BJ (cell line): ENCODE measurements at regions not wholly inside any gene's neighbourhood (a gene's known extent, or its start where the extent isn't known, plus 50 kb on each side); places are given as distances from the start of the nearest gene placed in this dataset.

Source experiments
- CTCF ChIA-PET: fragments of 350-600 bp; formaldehyde crosslinking; extraction: SDS; loops from one replicate; lab custom pipeline; 2021; ENCODE audit warnings: antibody characterized with exemption, inconsistent platforms; lab: Yijun Ruan, JAX
- POLR2A ChIA-PET: fragments of 300-600 bp; sonication (Branson Sonifier 250); formaldehyde crosslinking; extraction: SDS; loops from one replicate; lab custom pipeline; 2021; ENCODE audit warnings: antibody characterized with exemption; lab: Charles Lee
- DNase-seq: peaks from one replicate; pipeline ENCODE4 v3.0.0-alpha.2; 2011; ENCODE audit warnings: low read depth
- H3K27me3 ChIP-seq: 2 replicates; pipeline ENCODE4 v1.6.0; 2011; ENCODE audit warnings: low read length; ENCODE audit not compliant: control insufficient read depth, insufficient read depth
- H3K36me3 ChIP-seq: 2 replicates; pipeline ENCODE4 v1.5.1; 2011; ENCODE audit warnings: low read length; ENCODE audit not compliant: control insufficient read depth, insufficient read depth
- H3K4me3 ChIP-seq: 2 replicates; pipeline ENCODE4 v1.5.1; 2011; ENCODE audit warnings: low read depth, mild to moderate bottlenecking, control low read depth, low read length
- CTCF ChIP-seq: IDR thresholded peaks from 2 replicates; pipeline ENCODE4 v1.5.1; 2011; ENCODE audit warnings: low read depth, mild to moderate bottlenecking, control low read depth, inconsistent platforms, low read length, moderate library complexity; ENCODE audit not compliant: insufficient read depth

- no peak for DNase-seq
- no peaks in the 10 kb centered on the region for H3K27me3 ChIP-seq
- no peaks in the 10 kb centered on the region for H3K36me3 ChIP-seq
- TF ChIP-seq CTCF = no peak
- CTCF ChIA-PET = no interaction called here
- POLR2A ChIA-PET = no interaction called here
- no peak overlapping the region for H3K4me3 ChIP-seq
These were observed 1849.2 kb downstream of the STIM2 start for GRCh38 chr4:28709891-28710290.

- ChIA-PET POLR2A (no interaction called here), CTCF (interaction anchor here (1.4 kb wide), 1 partner anchor 11 kb away, joined by 3 read pairs; no protein-coding TSS in a partner anchor)
- Histone ChIP-seq H3K4me3 (no peak overlapping the region), H3K27me3 (no peaks in the 10 kb centered on the region), H3K36me3 (no peaks in the 10 kb centered on the region)
- TF ChIP-seq CTCF = no peak
- no peak for DNase-seq
These were observed 1862.7 kb downstream of the STIM2 start for GRCh38 chr4:28723371-28723770.

GRCh38 chr4:28724239-28724638 lies 1863.6 kb downstream of the STIM2 start:
- ChIA-PET CTCF (interaction anchor here (0.6 kb wide), 1 partner anchor 41 kb away, joined by 3 read pairs; no protein-coding TSS in a partner anchor), POLR2A (no interaction called here)
- no peaks in the 10 kb centered on the region for H3K36me3 ChIP-seq
- H3K4me3 ChIP-seq = no peak overlapping the region
- H3K27me3 ChIP-seq = no peaks in the 10 kb centered on the region
- no peak for DNase-seq
- TF ChIP-seq CTCF = no peak

- no peak for TF ChIP-seq CTCF
- no peaks in the 10 kb centered on the region for H3K36me3 ChIP-seq
- POLR2A ChIA-PET = no interaction called here
- no peak overlapping the region for H3K4me3 ChIP-seq
- no peak for DNase-seq
- CTCF ChIA-PET = interaction anchor here (0.8 kb wide), 1 partner anchor 13 kb away, joined by 3 read pairs; no protein-coding TSS in a partner anchor
- no peaks in the 10 kb centered on the region for H3K27me3 ChIP-seq
These were observed 1869.7 kb downstream of the STIM2 start for GRCh38 chr4:28730304-28730703.

GRCh38 chr4:28744066-28744465 lies 1883.4 kb downstream of the STIM2 start:
- ChIA-PET CTCF (no interaction called here), POLR2A (no interaction called here)
- no peak for TF ChIP-seq CTCF
- no peaks in the 10 kb centered on the region for H3K36me3 ChIP-seq
- no peaks in the 10 kb centered on the region for H3K27me3 ChIP-seq
- DNase-seq = no peak
- H3K4me3 ChIP-seq = no peak overlapping the region
